Adrenal gland (tissue), 9 donors: ENCODE measurements at regions not wholly inside any gene's neighbourhood (a gene's known extent, or its start where the extent isn't known, plus 50 kb on each side); places are given as distances from the start of the nearest gene placed in this dataset.

Source experiments
- DNase-seq, 7 donors: peaks; one replicate each; pipeline ENCODE4 v3.0.0-alpha.2; 2019 to 2020
- H3K27ac ChIP-seq, 5 donors: fragments of 200-600 bp; sonication (generic) in 4 of 5; 1 replicate in 3 of 5; 2 replicates in 2 of 5; pipeline versions ENCODE4 v1.5.1 to v1.8.0; 2016 to 2020; ENCODE audit warnings: mild to moderate bottlenecking in 1 of 5
- H3K27me3 ChIP-seq: fragments of 200-600 bp; 2 replicates; pipeline ENCODE4 v1.8.0; 2021
- H3K36me3 ChIP-seq, 2 donors: fragments of 200-600 bp; replicated peaks in 1 of 2; 1 replicate in 1 of 2; 2 replicates in 1 of 2; pipeline versions ENCODE4 v1.5.1 to v1.8.0; 2018 to 2022
- H3K4me1 ChIP-seq, 2 donors: fragments of 200-600 bp; replicated peaks in 1 of 2; 1 replicate in 1 of 2; 2 replicates in 1 of 2; pipeline versions ENCODE4 v1.5.1 to v1.8.0; 2018 to 2021
- H3K4me3 ChIP-seq, 4 donors: fragments of 200-600 bp; sonication (generic) in 3 of 4; one replicate each; pipeline ENCODE4 v1.5.1; 2016 to 2018
- H3K9me3 ChIP-seq, 3 donors: fragments of 200-600 bp; sonication (generic) in 1 of 3; replicated peaks in 1 of 3; 1 replicate in 2 of 3; 2 replicates in 1 of 3; pipeline versions ENCODE4 v1.5.1 to v1.8.0; 2016 to 2021
- POLR2A ChIP-seq, 2 donors: fragments of 450-650 bp; IDR thresholded peaks; one replicate each; pipeline ENCODE4 v1.6.1; 2017; ENCODE audit warnings: antibody characterized with exemption in 2 of 2, mild to moderate bottlenecking in 2 of 2, moderate library complexity in 1 of 2
- WGBS, 4 donors: extraction: QIAGEN DNeasy Blood & Tissue Kit in 2 of 4; methylation state at CpG; one replicate each; pipeline versions ENCODE4 v1.1.5 to v1.1.7; 2013 to 2017; 5-methylcytosine and 5-hydroxymethylcytosine counted together
- intact Hi-C, 2 donors: fragments of 100-400 bp; cut with DNase I; formaldehyde crosslinking; loops; one replicate each; pipeline versions ENCODE4 v1.14.1 to v1.15.0; 2022 to 2023
- TF ChIP-seq, protein P1 (sequence below), 6 experiments: fragments of 450-650 bp in 4 of 6; fragments of 200-600 bp in 2 of 6; sonication (generic) in 1 of 6; IDR thresholded peaks; 1 replicate in 5 of 6; 2 replicates in 1 of 6; pipeline versions ENCODE4 v1.5.1 to v1.8.0; 2016 to 2021; ENCODE audit warnings: antibody characterized with exemption in 6 of 6, mild to moderate bottlenecking in 2 of 6, moderate library complexity in 1 of 6
- donor health status: healthy with polysubstance abuse.
- donor health status: Bipolar disorder and iron deficiency.
- donor health status: DM: yes; HTN: yes; CAD: no.
- donor health status: DM: no; HTN: no; CAD: no.
- donor health status: DM: no; HTN: no; CAD: no.

DNA sequence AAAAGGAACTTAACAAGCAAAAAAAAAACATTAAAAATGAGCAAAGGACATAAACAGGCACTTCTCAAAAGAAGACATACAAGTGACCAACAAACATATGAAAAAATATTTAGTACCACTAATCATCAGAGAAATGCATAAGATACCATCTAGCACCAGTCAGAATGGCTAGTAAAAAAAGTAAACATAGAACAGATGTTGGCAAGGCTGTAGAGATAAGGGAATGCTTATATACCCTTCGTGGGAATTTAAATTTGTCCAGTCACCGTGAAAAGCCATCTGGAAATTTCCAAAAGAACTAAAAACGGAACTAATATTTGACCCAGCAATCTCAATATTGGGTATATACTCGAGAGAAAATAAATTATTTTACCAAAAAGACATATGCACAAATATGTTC, 1751.3 kb upstream of the LRRTM1 start:
- Histone ChIP-seq H3K36me3 (no peaks in the 10 kb centered on the region), H3K27me3 (no peaks in the 10 kb centered on the region), H3K4me1 (no peaks in the 10 kb centered on the region), H3K4me3 (no peak overlapping the region), H3K9me3 (peaks cover 0 to 7% (median 0%) of the 10 kb centered on the region in 3 donors), H3K27ac (no peak overlapping the region)
- TF ChIP-seq POLR2A (IDR thresholded peaks at IDR 0.05), result no peak
- TF ChIP-seq, protein P1, sequence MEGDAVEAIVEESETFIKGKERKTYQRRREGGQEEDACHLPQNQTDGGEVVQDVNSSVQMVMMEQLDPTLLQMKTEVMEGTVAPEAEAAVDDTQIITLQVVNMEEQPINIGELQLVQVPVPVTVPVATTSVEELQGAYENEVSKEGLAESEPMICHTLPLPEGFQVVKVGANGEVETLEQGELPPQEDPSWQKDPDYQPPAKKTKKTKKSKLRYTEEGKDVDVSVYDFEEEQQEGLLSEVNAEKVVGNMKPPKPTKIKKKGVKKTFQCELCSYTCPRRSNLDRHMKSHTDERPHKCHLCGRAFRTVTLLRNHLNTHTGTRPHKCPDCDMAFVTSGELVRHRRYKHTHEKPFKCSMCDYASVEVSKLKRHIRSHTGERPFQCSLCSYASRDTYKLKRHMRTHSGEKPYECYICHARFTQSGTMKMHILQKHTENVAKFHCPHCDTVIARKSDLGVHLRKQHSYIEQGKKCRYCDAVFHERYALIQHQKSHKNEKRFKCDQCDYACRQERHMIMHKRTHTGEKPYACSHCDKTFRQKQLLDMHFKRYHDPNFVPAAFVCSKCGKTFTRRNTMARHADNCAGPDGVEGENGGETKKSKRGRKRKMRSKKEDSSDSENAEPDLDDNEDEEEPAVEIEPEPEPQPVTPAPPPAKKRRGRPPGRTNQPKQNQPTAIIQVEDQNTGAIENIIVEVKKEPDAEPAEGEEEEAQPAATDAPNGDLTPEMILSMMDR (IDR thresholded peaks at IDR 0.05), result no peak
- WGBS, 4 donors, result 47 to 62% (median 53%) methylated on average over 4 of the region's 4 CpGs
- no peak for DNase-seq
- intact Hi-C loops, result no loop called here

DNA sequence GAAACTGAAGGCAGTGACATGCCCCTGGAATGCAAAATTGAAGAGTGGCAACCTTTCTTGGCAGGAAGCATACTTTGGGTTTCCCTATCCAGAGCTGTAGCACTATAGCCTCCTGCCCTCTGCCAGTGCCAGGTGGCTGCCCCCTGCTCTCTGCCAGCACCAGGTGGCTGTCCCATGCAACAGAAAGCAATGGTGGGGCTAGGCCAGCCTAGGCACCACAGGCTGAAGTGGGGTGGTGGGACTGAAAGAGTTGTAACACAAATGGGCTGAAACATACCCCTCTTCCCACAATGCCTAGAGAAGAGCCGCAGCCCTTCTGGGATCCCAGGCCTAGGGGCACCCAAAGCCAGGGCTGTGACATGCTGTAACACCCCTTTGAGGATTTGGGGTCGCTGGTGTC, 1739.3 kb upstream of the LRRTM1 start:
- Histone ChIP-seq H3K9me3 (peaks cover 0 to 3% (median 0%) of the 10 kb centered on the region in 3 donors), H3K27ac (no peak overlapping the region), H3K36me3 (no peaks in the 10 kb centered on the region), H3K4me3 (no peak overlapping the region), H3K4me1 (no peaks in the 10 kb centered on the region), H3K27me3 (no peaks in the 10 kb centered on the region)
- no peak for DNase-seq
- intact Hi-C loops, result no loop called here
- 20 to 85% (median 57%) methylated on average over 1 to 2 of the region's 2 CpGs for WGBS, 4 donors
- TF ChIP-seq, protein P1 (IDR thresholded peaks at IDR 0.05), result no peak
- no peak for TF ChIP-seq POLR2A (IDR thresholded peaks at IDR 0.05)

DNA sequence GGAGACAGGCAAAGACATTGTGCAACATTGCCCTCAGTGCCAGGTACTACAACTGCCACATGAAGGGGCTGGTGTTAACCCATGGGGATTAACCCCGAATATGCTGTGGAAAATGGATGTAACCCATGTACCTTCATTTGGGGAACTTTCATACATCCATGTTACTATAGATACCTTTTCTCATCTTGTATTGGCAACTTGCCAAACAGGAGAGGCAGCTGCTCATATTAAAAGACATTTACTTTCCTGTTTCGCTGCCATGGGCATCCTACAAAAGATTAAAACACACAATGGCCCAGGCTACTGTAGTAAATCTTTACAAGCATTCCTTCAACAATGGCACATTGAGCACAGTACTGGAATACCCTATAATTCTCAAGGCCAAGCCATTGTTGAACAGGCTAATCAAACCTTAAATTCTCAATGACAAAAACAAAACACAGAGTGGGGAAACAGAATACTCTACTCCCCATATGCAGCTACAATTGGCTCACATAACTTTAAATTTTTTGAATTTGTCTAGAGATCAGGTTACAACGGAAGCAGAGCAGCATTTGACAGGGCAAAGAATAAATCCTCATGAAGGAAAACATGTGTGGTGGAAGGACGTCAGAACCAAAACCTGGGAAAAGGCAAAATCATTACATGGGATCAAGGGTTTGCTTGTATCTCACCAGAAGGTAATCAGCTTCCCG, 1723.5 kb upstream of the LRRTM1 start:
- intact Hi-C loops, result no loop called here
- 58 to 72% (median 63%) methylated on average over 5 of the region's 5 CpGs for WGBS, 4 donors

DNA sequence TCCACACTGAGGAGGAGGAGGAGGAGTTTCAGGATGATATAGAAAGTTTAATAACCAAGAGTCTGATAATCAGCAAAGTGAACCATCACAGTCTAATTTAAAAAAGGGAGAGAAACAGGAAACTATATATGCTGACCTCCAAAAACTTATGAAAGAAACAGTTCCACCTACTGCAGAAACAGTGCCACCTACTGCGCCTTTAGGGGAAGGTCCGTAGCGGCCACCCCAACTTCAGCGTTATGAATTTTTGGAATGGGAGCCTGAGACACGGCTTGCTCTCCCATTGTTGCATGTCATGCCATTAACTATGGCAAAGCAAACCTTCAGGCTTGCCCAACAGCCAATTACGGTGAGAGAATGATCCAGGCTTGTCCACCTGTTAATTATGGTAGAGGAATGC, 1719.2 kb upstream of the LRRTM1 start:
- Histone ChIP-seq H3K4me1 (no peaks in the 10 kb centered on the region), H3K27me3 (no peaks in the 10 kb centered on the region)
- 36 to 50% (median 46%) methylated on average over 6 of the region's 6 CpGs for WGBS, 4 donors

More for the DNA sequence above, 1723.5 kb upstream of the LRRTM1 start:
- Histone ChIP-seq H3K27me3 (no peaks in the 10 kb centered on the region), H3K4me1 (no peaks in the 10 kb centered on the region), H3K27ac (no peak overlapping the region), H3K36me3 (no peaks in the 10 kb centered on the region), H3K4me3 (no peak overlapping the region), H3K9me3 (no peaks in the 10 kb centered on the region)
- TF ChIP-seq, protein P1 (IDR thresholded peaks at IDR 0.05), result no peak
- TF ChIP-seq POLR2A (IDR thresholded peaks at IDR 0.05), result no peak
- no peak for DNase-seq

More for the DNA sequence above, 1719.2 kb upstream of the LRRTM1 start:
- Histone ChIP-seq H3K27ac (no peak overlapping the region), H3K4me3 (no peak overlapping the region), H3K9me3 (no peaks in the 10 kb centered on the region), H3K36me3 (no peaks in the 10 kb centered on the region)
- intact Hi-C loops, result no loop called here
- no peak for DNase-seq
- no peak for TF ChIP-seq POLR2A (IDR thresholded peaks at IDR 0.05)
- TF ChIP-seq, protein P1 (IDR thresholded peaks at IDR 0.05), result peak in 2 of 6 experiments; percentile 4 to 6
